GM12878 (cell line): ENCODE measurements at regions not wholly inside any gene's neighbourhood (a gene's known extent, or its start where the extent isn't known, plus 50 kb on each side); places are given as distances from the start of the nearest gene placed in this dataset.

Experiments
- ATAC-seq: fragments of 200-7000 bp; cut with Tn5 transposase; 3 replicates; pipeline ENCODE4 v1.9.1; 2020; ENCODE audit warnings: mild to moderate bottlenecking, moderate library complexity
- BruUV-seq: library from RNA; stranded (reverse); fragments of 400-500 nt; replicated peaks from 2 replicates; lab custom pipeline; 2021; lab: Mats Ljungman, UMichigan
- CTCF ChIA-PET: fragments of 300-600 bp; sonication (Branson Sonifier 250); formaldehyde crosslinking; extraction: SDS; loops from one replicate; lab custom pipeline; 2021; ENCODE audit warnings: inconsistent platforms; lab: Yijun Ruan, JAX
- POLR2A ChIA-PET: fragments of 350-600 bp; formaldehyde crosslinking; extraction: SDS; loops from one replicate; lab custom pipeline; 2021; ENCODE audit warnings: inconsistent platforms; lab: Charles Lee
- RAD21 ChIA-PET: fragments of 300-600 bp; sonication (Branson Sonifier 250); formaldehyde crosslinking; loops from one replicate; lab custom pipeline; 2023; ENCODE audit warnings: antibody characterized with exemption; ENCODE audit not compliant: unreplicated experiment; lab: Charles Lee
- SMC1A ChIA-PET: fragments of 300-600 bp; sonication (Branson Sonifier 250); formaldehyde crosslinking; loops from one replicate; lab custom pipeline; 2023; ENCODE audit not compliant: unreplicated experiment, uncharacterized antibody; lab: Charles Lee
- DNase-seq: peaks from one replicate; pipeline ENCODE4 v3.0.0-alpha.2; 2011; ENCODE audit warnings: low read depth, low spot score
- FAIRE-seq: peaks from 3 replicates; lab custom pipeline; 2011; peaks lifted over from hg19 to GRCh38; lab: Jason Lieb, UNC
- H2AFZ ChIP-seq: 2 replicates; pipeline ENCODE4 v1.6.0; 2011; ENCODE audit warnings: low read depth, low read length, control low read depth; ENCODE audit not compliant: control insufficient read depth
- H3K27ac ChIP-seq: 2 replicates; pipeline ENCODE4 v1.5.1; 2011; ENCODE audit warnings: control low read depth; ENCODE audit not compliant: control insufficient read depth, insufficient read depth
- H3K27me3 ChIP-seq, 2 experiments: replicated peaks in 1 of 2; 2 replicates each; pipeline versions ENCODE4 v1.6.0 to v1.6.1; 2011; ENCODE audit warnings: low read length in 1 of 2; ENCODE audit not compliant: control insufficient read depth in 2 of 2, insufficient read depth in 2 of 2
- H3K36me3 ChIP-seq, 2 experiments: 2 replicates each; pipeline ENCODE4 v1.5.1; 2011; ENCODE audit warnings: low read length in 1 of 2; ENCODE audit not compliant: control insufficient read depth in 2 of 2, insufficient read depth in 2 of 2
- H3K4me1 ChIP-seq: 2 replicates; pipeline ENCODE4 v1.6.1; 2011; ENCODE audit warnings: mild to moderate bottlenecking, low read length, moderate library complexity, mixed read lengths; ENCODE audit not compliant: control insufficient read depth, insufficient read depth
- H3K4me2 ChIP-seq: 2 replicates; pipeline ENCODE4 v1.6.0; 2011; ENCODE audit warnings: control low read depth; ENCODE audit not compliant: control insufficient read depth, insufficient read depth
- H3K4me3 ChIP-seq: fragments of 200-600 bp; sonication (generic); 2 replicates; pipeline ENCODE4 v1.5.1; 2016
- H3K79me2 ChIP-seq: 2 replicates; pipeline ENCODE4 v1.6.0; 2011; ENCODE audit warnings: low read length; ENCODE audit not compliant: control insufficient read depth, insufficient read depth
- H3K9ac ChIP-seq: 2 replicates; pipeline ENCODE4 v1.8.0; 2011; ENCODE audit warnings: low read length, control low read depth, mixed read lengths; ENCODE audit not compliant: control insufficient read depth, insufficient read depth
- H3K9me3 ChIP-seq: replicated peaks from 3 replicates; pipeline ENCODE4 v1.5.1; 2011; ENCODE audit warnings: mild to moderate bottlenecking, low read length; ENCODE audit not compliant: control insufficient read depth, insufficient read depth
- H4K20me1 ChIP-seq: 2 replicates; pipeline ENCODE4 v1.6.0; 2011; ENCODE audit not compliant: control insufficient read depth, insufficient read depth
- CEBPZ ChIP-seq: fragments of 150-350 bp; IDR thresholded peaks from 2 replicates; pipeline ENCODE4 v1.6.1; 2016; ENCODE audit warnings: low read depth, low read length
- CHD2 ChIP-seq: IDR thresholded peaks from 2 replicates; pipeline ENCODE4 v1.6.1; 2011; ENCODE audit warnings: low read depth, low read length, improper control_type of control experiment, borderline replicate concordance
- PRDM15 ChIP-seq: fragments of 450-650 bp; formaldehyde crosslinking; IDR thresholded peaks from 2 replicates; pipeline ENCODE4 v1.4.0; 2020; ENCODE audit warnings: mild to moderate bottlenecking, moderate library complexity
- WGBS: methylation state at CpG from one replicate; pipeline ENCODE4 v1.1.6; 2016; ENCODE audit warnings: low lambda C conversion rate; ENCODE audit not compliant: insufficient replicate concordance, insufficient coverage; ENCODE audit errors: missing lambda C conversion rate; 5-methylcytosine and 5-hydroxymethylcytosine counted together
- in situ Hi-C: fragments of 300-500 bp; cut with MboI; formaldehyde crosslinking; loops from 9 replicates; pipeline ENCODE4 v1.14.3; 2018; ENCODE audit warnings: mixed read lengths
- intact Hi-C: fragments of 100-400 bp; cut with micrococcal nuclease; formaldehyde crosslinking; loops from one replicate; pipeline ENCODE4 v1.14.2; 2022; ENCODE audit not compliant: unreplicated experiment

- no peak for ATAC-seq
- no TSS peak for BruUV-seq
- H3K4me3 ChIP-seq: no peak overlapping the region
- SMC1A ChIA-PET: interaction anchor here (1.0 kb wide), 1 partner anchor 8 kb away, joined by 3 read pairs; no protein-coding TSS in a partner anchor
- no peaks in the 10 kb centered on the region for H4K20me1 ChIP-seq
- in situ Hi-C loops (no loop called here), intact Hi-C loops (no loop called here)
- CTCF ChIA-PET: no interaction called here
- H3K9ac ChIP-seq: no peak overlapping the region
- H3K9me3 ChIP-seq: no peaks in the 10 kb centered on the region
- TF ChIP-seq CHD2 (no peak), CEBPZ (no peak), PRDM15 (CRISPR knock-in tag) (no peak)
- no peak for FAIRE-seq
- H3K36me3 ChIP-seq: no peaks in the 10 kb centered on the region
- peaks cover 5 to 6% of the 10 kb centered on the region in 2 experiments; a peak in 3 of 4 replicates for H3K27me3 ChIP-seq
- WGBS: 24% methylated on average over 15 of the region's 15 CpGs
- H3K79me2 ChIP-seq: no peaks in the 10 kb centered on the region
- no peaks in the 10 kb centered on the region for H3K4me1 ChIP-seq
- H3K27ac ChIP-seq: no peak overlapping the region
- no peak overlapping the region for H3K4me2 ChIP-seq
- RAD21 ChIA-PET: interaction anchor here (0.5 kb wide), 1 partner anchor 11 kb away, joined by 3 read pairs; no protein-coding TSS in a partner anchor
- DNase-seq: no peak
- POLR2A ChIA-PET: no interaction called here
- no peak overlapping the region for H2AFZ ChIP-seq
These were observed 124.6 kb upstream of the RUNX3 start for GRCh38 chr1:25054526-25055323.
